ENCODE measurements at regions not wholly inside any gene's neighbourhood (a gene's known extent, or its start where the extent isn't known, plus 50 kb on each side); places are given as distances from the start of the nearest gene placed in this dataset.

DNA sequence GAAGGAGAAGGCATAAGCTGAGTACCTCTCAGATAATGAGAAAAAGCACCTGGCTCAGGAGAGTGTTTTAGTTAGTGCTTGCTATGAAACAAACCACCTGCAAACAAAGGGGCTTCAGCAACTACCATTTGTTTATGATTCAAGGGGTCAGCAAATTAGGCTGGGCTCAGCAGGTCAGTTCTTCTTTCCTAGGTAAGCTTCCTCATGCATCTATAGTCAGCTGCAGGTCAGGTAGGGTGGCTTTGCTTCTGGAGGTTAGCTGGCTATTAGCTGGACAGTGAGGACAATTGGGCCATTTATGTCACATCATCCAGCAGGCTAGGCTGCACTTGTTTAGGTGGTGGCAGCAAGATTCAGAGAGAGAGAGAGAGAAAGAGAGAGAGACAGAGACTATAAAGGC lies 185.5 kb downstream of the EMX2 start:
- no peak for DNase-seq
- H3K4me3 ChIP-seq = no peak overlapping the region

DNA sequence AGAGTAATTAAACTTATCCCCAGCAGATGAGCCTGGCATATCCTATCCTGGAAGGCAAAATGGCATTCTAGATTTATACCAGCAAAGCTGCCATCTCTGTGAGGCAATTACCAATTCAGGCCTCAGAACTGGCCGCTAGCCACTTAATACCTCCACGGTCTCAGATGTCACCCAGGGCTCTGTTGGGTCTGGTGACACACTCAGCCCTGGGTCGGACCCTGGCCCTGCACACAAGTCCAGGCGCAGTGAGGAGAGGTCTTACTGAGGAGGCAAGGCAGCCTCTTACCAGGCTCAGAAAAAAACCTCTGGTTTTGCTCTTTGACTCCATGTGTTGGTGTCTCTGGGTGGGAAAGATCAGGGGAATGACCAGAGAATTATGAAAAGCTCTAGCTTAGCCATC lies 186.6 kb downstream of the EMX2 start:
- 86 to 92% methylated on average over 3 to 4 of the region's 4 CpGs for WGBS, 2 donors
- intact Hi-C loops (cut with DNase I; ENCODE audit: low total_unique reads) = no loop called here
- no peaks in the 10 kb centered on the region for H3K27me3 ChIP-seq

More for the DNA sequence above, 185.5 kb downstream of the EMX2 start:
- no peaks in the 10 kb centered on the region for H3K9me3 ChIP-seq
- intact Hi-C loops (cut with DNase I; ENCODE audit: low total_unique reads) = no loop called here
- H3K27ac ChIP-seq = no peak overlapping the region
- no peaks in the 10 kb centered on the region for H3K27me3 ChIP-seq
- no peak for TF ChIP-seq POLR2A (IDR thresholded peaks at IDR 0.05)
- TF ChIP-seq, protein P1, sequence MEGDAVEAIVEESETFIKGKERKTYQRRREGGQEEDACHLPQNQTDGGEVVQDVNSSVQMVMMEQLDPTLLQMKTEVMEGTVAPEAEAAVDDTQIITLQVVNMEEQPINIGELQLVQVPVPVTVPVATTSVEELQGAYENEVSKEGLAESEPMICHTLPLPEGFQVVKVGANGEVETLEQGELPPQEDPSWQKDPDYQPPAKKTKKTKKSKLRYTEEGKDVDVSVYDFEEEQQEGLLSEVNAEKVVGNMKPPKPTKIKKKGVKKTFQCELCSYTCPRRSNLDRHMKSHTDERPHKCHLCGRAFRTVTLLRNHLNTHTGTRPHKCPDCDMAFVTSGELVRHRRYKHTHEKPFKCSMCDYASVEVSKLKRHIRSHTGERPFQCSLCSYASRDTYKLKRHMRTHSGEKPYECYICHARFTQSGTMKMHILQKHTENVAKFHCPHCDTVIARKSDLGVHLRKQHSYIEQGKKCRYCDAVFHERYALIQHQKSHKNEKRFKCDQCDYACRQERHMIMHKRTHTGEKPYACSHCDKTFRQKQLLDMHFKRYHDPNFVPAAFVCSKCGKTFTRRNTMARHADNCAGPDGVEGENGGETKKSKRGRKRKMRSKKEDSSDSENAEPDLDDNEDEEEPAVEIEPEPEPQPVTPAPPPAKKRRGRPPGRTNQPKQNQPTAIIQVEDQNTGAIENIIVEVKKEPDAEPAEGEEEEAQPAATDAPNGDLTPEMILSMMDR (IDR thresholded peaks at IDR 0.05) = no peak
- no peaks in the 10 kb centered on the region for H3K36me3 ChIP-seq (ENCODE audit: low read depth, missing control alignments)
- H3K4me1 ChIP-seq = no peaks in the 10 kb centered on the region

DNA sequence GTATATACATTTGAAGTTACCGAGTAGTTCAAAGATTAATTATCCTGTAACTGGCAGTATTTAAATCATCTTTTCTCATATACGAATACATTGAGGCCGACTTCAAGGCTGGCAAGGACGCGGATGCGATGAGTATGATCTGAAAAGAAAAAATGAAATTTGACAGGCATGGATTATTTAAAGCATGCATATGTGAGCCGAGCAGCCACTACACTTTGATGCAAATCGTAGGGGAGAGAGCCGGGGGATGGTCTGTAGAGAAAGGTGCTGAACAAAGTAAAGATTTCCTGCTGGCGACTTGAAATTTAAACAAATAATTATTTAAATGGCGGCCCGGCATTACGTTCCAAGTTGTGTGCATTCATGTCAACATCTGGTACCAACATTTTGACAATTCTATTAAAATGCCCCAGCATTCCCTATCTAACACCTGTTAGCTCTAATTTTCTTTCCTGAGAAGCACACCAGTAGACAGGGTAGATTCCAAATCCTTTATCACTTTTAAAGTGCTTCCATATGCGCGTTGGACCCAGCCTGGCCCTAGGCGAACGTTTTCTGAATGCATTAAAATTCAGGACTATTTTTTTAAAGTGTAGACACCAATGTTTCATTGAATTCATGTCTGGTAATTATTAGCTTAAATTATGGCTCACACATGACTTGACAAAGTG lies 188.7 kb downstream of the EMX2 start:
- intact Hi-C loops (cut with DNase I; ENCODE audit: low total_unique reads) = no loop called here
- Histone ChIP-seq H3K27ac (no peak overlapping the region), H3K4me3 (no peak overlapping the region), H3K4me1 (peaks cover 10% of the 10 kb centered on the region), H3K36me3 (ENCODE audit: low read depth, missing control alignments) (no peaks in the 10 kb centered on the region), H3K9me3 (no peaks in the 10 kb centered on the region), H3K27me3 (no peaks in the 10 kb centered on the region)
- DNase-seq = no peak
- 68 to 74% methylated on average over 17 of the region's 17 CpGs for WGBS, 2 donors
- TF ChIP-seq, protein P1 (IDR thresholded peaks at IDR 0.05) = no peak
- no peak for TF ChIP-seq POLR2A (IDR thresholded peaks at IDR 0.05)

More for the DNA sequence above, 186.6 kb downstream of the EMX2 start:
- H3K4me3 ChIP-seq = no peak overlapping the region
- no peak for DNase-seq
- H3K9me3 ChIP-seq = no peaks in the 10 kb centered on the region
- TF ChIP-seq, protein P1 (IDR thresholded peaks at IDR 0.05) = no peak
- no peak for TF ChIP-seq POLR2A (IDR thresholded peaks at IDR 0.05)
- no peak overlapping the region for H3K27ac ChIP-seq
- no peaks in the 10 kb centered on the region for H3K36me3 ChIP-seq (ENCODE audit: low read depth, missing control alignments)
- peaks cover 6% of the 10 kb centered on the region for H3K4me1 ChIP-seq

DNA sequence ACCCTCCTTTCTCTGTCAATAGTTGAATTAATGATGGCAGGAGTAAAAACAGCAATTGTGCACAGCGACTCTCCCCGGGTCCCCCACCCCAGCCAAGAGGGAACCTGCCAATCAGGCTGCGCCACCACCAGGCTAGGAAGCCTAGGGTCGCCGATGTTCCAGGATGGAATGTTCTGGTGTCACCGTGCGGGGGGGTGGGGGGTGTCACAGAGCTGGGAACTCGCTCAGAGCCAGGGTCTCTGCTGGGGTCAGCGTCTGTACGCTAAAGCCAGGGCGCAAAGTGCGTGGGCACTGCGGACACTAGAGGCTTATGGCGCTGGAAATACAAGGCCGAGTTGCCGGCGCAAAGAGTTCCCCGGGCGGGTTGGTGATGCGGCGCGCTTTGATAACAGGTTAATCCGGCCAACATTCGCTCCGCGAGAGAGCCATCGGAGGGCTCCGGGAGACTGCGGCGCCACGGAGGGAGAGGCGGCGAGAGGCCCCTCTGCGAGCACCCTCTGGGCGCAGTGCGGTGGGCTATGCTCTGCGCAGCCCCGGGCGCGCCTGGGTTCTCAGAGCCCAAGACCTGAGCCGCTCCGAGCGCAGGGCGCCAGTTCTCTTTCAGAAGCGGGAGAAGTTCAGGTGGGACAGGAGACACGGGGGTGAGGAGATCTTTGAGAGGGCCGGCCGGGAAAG lies 192.3 kb downstream of the EMX2 start:
- Histone ChIP-seq H3K4me1 (peaks cover 10% of the 10 kb centered on the region), H3K27me3 (no peaks in the 10 kb centered on the region), H3K9me3 (no peaks in the 10 kb centered on the region), H3K36me3 (ENCODE audit: low read depth, missing control alignments) (no peaks in the 10 kb centered on the region), H3K27ac (peak overlapping the region in 1 of 2 donors; percentile 78), H3K4me3 (peak overlapping the region; percentile 45 to 53)
- TF ChIP-seq, protein P1 (IDR thresholded peaks at IDR 0.05) = no peak
- no peak for TF ChIP-seq POLR2A (IDR thresholded peaks at IDR 0.05)
- intact Hi-C loops (cut with DNase I; ENCODE audit: low total_unique reads) = no loop called here
- DNase-seq = peak; percentile 61
- 24 to 48% methylated on average over 26 to 48 of the region's 48 CpGs for WGBS, 2 donors

Data from testis (tissue), 2 donors.